ENCODE measurements at regions not wholly inside any gene's neighbourhood (a gene's known extent, or its start where the extent isn't known, plus 50 kb on each side); places are given as distances from the start of the nearest gene placed in this dataset.
A peak's percentile ranks its signal among the peaks of the same experiment; 100 is the strongest.
"Not testable (repeated sequence)": the region's sequence is repeated elsewhere in the genome, so short reads cannot be mapped to it uniquely, and the experiment has no call there.

GRCh38 chr5:38622723-38623129 lies 66.3 kb upstream of the LIFR start:
- Histone ChIP-seq H3K4me1 (ENCODE audit: control insufficient read depth, insufficient read depth, low read length) (no peaks in the 10 kb centered on the region), H3K27me3 (ENCODE audit: control insufficient read depth, insufficient read depth, low read length) (no peaks in the 10 kb centered on the region), H3K9ac (ENCODE audit: low read depth, low read length) (no peak overlapping the region), H3K36me3 (ENCODE audit: control insufficient read depth, insufficient read depth, low read length) (no peaks in the 10 kb centered on the region), H3K9me3 (ENCODE audit: control insufficient read depth, insufficient read depth, low read length) (no peaks in the 10 kb centered on the region), H3K4me3 (ENCODE audit: low read depth, low read length) (no peak overlapping the region), H3K27ac (ENCODE audit: low read depth, low read length) (no peak overlapping the region)

GRCh38 chr5:38624541-38624940 lies 68.1 kb upstream of the LIFR start:
- H3K27me3 ChIP-seq (ENCODE audit: control insufficient read depth, insufficient read depth, low read length); H3K27ac ChIP-seq (ENCODE audit: low read depth, low read length); H3K9ac ChIP-seq (ENCODE audit: low read depth, low read length); H3K4me3 ChIP-seq (ENCODE audit: low read depth, low read length); H3K36me3 ChIP-seq (ENCODE audit: control insufficient read depth, insufficient read depth, low read length); H3K4me1 ChIP-seq (ENCODE audit: control insufficient read depth, insufficient read depth, low read length); H3K9me3 ChIP-seq (ENCODE audit: control insufficient read depth, insufficient read depth, low read length): not testable (repeated sequence)

DNA sequence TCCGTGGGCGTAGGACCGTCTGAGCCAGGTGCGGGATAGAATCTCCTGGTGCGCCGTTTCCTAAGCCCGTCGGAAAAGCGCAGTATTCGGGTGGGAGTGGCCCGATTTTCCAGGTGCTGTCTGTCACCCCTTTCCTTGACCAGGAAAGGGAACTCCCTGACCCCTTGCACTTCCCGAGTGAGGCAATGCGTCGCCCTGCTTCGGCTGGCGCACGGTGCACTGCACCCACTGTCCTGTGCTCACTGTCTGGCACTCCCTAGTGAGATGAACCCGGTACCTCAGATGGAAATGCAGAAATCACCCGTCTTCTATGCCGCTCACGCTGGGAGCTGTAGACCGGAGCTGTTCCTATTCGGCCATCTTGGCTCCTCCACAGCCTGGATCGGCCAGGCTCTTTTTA lies 74.9 kb upstream of the LIFR start:
- H3K4me3 ChIP-seq (ENCODE audit: low read depth, low read length); H3K9ac ChIP-seq (ENCODE audit: low read depth, low read length); H3K4me1 ChIP-seq (ENCODE audit: control insufficient read depth, insufficient read depth, low read length); H3K36me3 ChIP-seq (ENCODE audit: control insufficient read depth, insufficient read depth, low read length); H3K27me3 ChIP-seq (ENCODE audit: control insufficient read depth, insufficient read depth, low read length); H3K27ac ChIP-seq (ENCODE audit: low read depth, low read length): not testable (repeated sequence)
- peaks cover 12% of the 10 kb centered on the region for H3K9me3 ChIP-seq (ENCODE audit: control insufficient read depth, insufficient read depth, low read length)

- H3K4me3 ChIP-seq (ENCODE audit: low read depth, low read length): no peak overlapping the region
- H3K36me3 ChIP-seq (ENCODE audit: control insufficient read depth, insufficient read depth, low read length): no peaks in the 10 kb centered on the region
- peaks cover 12% of the 10 kb centered on the region for H3K9me3 ChIP-seq (ENCODE audit: control insufficient read depth, insufficient read depth, low read length)
- no peaks in the 10 kb centered on the region for H3K27me3 ChIP-seq (ENCODE audit: control insufficient read depth, insufficient read depth, low read length)
- no peak overlapping the region for H3K27ac ChIP-seq (ENCODE audit: low read depth, low read length)
- H3K9ac ChIP-seq (ENCODE audit: low read depth, low read length): no peak overlapping the region
- H3K4me1 ChIP-seq (ENCODE audit: control insufficient read depth, insufficient read depth, low read length): no peaks in the 10 kb centered on the region
These were observed 78.3 kb upstream of the LIFR start for GRCh38 chr5:38634568-38635369.

GRCh38 chr5:38636626-38637025 lies 80.2 kb upstream of the LIFR start:
- H3K4me1 ChIP-seq (ENCODE audit: control insufficient read depth, insufficient read depth, low read length): no peaks in the 10 kb centered on the region
- H3K27ac ChIP-seq (ENCODE audit: low read depth, low read length): no peak overlapping the region
- H3K27me3 ChIP-seq (ENCODE audit: control insufficient read depth, insufficient read depth, low read length): no peaks in the 10 kb centered on the region
- H3K36me3 ChIP-seq (ENCODE audit: control insufficient read depth, insufficient read depth, low read length): no peaks in the 10 kb centered on the region
- H3K4me3 ChIP-seq (ENCODE audit: low read depth, low read length): no peak overlapping the region
- H3K9ac ChIP-seq (ENCODE audit: low read depth, low read length): no peak overlapping the region
- peaks cover 11% of the 10 kb centered on the region for H3K9me3 ChIP-seq (ENCODE audit: control insufficient read depth, insufficient read depth, low read length)

DNA sequence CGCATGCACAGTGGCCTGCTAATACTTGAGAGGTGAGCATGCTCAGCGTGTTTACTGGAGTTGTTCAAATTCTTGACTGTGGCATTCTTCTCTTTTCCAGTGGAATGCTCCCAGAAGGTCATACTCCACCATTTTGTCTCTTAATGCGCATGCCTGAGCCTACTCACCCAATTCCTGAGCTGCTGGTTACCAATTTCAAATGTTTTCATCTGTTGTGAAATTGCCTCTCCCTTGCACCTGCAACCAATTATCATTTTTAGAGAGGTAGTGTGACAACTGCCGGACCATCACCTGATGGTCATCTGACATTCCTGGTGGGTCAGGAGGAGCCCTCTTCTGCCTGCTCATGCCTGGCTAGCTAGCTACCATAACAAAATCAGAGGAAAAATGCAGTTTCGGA lies 82.2 kb upstream of the LIFR start:
- Histone ChIP-seq H3K36me3 (ENCODE audit: control insufficient read depth, insufficient read depth, low read length) (no peaks in the 10 kb centered on the region), H3K4me3 (ENCODE audit: low read depth, low read length) (no peak overlapping the region), H3K27ac (ENCODE audit: low read depth, low read length) (no peak overlapping the region), H3K27me3 (ENCODE audit: control insufficient read depth, insufficient read depth, low read length) (no peaks in the 10 kb centered on the region), H3K4me1 (ENCODE audit: control insufficient read depth, insufficient read depth, low read length) (no peaks in the 10 kb centered on the region), H3K9me3 (ENCODE audit: control insufficient read depth, insufficient read depth, low read length) (no peaks in the 10 kb centered on the region), H3K9ac (ENCODE audit: low read depth, low read length) (no peak overlapping the region)

DNA sequence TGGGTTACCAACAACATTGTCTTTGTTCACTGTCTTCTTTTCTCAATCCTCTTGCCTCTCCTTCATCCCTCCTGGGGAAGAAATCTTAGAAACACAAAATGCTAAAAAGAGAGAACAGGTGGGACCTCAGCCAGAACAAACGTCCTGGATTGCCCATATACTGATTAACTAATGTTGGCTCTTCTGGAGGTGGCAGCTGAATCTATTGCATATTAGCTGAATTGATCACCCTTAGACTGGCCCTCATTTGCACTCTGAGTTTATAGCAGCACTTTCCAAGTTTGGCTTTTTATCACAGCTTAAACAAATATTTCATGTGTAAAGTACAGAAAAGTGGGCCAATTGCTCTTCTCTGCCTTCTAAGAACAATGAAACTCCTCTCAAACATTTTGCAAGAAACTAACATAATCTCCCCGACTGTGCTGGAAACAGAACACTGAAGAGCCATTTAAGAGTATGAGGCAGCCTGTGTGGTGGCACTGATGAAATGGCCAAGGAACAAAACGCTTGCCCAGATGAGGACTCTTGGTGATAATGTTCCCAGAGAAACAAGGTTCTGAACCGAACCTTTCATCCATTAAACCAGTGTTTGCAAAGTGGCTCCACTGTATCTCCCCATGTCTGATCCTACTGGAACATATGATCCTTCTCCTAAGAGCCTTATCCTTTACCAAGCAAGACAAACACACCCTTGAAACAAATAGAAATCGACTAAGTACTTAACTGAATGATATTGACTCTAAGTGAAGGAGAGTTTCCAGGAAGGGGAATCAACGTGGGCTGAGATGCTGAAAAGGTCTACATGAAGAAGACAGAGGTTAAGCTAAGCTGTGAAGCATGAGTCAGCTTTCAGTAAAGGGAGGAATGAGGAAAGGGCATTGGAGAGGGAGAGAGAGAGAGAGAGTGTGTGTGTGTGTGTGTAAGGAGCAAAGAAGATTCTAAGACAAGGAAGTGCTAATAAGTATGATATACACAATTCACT lies 83.2 kb upstream of the LIFR start:
- no peak overlapping the region for H3K4me3 ChIP-seq (ENCODE audit: low read depth, low read length)
- peak overlapping the region; percentile 53 for H3K27ac ChIP-seq (ENCODE audit: low read depth, low read length)
- H3K9me3 ChIP-seq (ENCODE audit: control insufficient read depth, insufficient read depth, low read length): no peaks in the 10 kb centered on the region
- H3K9ac ChIP-seq (ENCODE audit: low read depth, low read length): no peak overlapping the region
- H3K36me3 ChIP-seq (ENCODE audit: control insufficient read depth, insufficient read depth, low read length): no peaks in the 10 kb centered on the region
- H3K27me3 ChIP-seq (ENCODE audit: control insufficient read depth, insufficient read depth, low read length): no peaks in the 10 kb centered on the region
- no peaks in the 10 kb centered on the region for H3K4me1 ChIP-seq (ENCODE audit: control insufficient read depth, insufficient read depth, low read length)

GRCh38 chr5:38641003-38641402 lies 84.6 kb upstream of the LIFR start:
- Histone ChIP-seq H3K27ac (ENCODE audit: low read depth, low read length) (no peak overlapping the region), H3K9me3 (ENCODE audit: control insufficient read depth, insufficient read depth, low read length) (no peaks in the 10 kb centered on the region), H3K27me3 (ENCODE audit: control insufficient read depth, insufficient read depth, low read length) (no peaks in the 10 kb centered on the region)

GRCh38 chr5:38642189-38642911 lies 85.9 kb upstream of the LIFR start:
- H3K9me3 ChIP-seq (ENCODE audit: control insufficient read depth, insufficient read depth, low read length): no peaks in the 10 kb centered on the region
- H3K9ac ChIP-seq (ENCODE audit: low read depth, low read length): no peak overlapping the region
- no peaks in the 10 kb centered on the region for H3K27me3 ChIP-seq (ENCODE audit: control insufficient read depth, insufficient read depth, low read length)
- H3K4me3 ChIP-seq (ENCODE audit: low read depth, low read length): no peak overlapping the region
- no peaks in the 10 kb centered on the region for H3K4me1 ChIP-seq (ENCODE audit: control insufficient read depth, insufficient read depth, low read length)
- no peak overlapping the region for H3K27ac ChIP-seq (ENCODE audit: low read depth, low read length)
- H3K36me3 ChIP-seq (ENCODE audit: control insufficient read depth, insufficient read depth, low read length): no peaks in the 10 kb centered on the region

More at GRCh38 chr5:38641003-38641402, 84.6 kb upstream of the LIFR start:
- H3K36me3 ChIP-seq (ENCODE audit: control insufficient read depth, insufficient read depth, low read length): no peaks in the 10 kb centered on the region
- H3K4me3 ChIP-seq (ENCODE audit: low read depth, low read length): no peak overlapping the region
- H3K4me1 ChIP-seq (ENCODE audit: control insufficient read depth, insufficient read depth, low read length): no peaks in the 10 kb centered on the region
- no peak overlapping the region for H3K9ac ChIP-seq (ENCODE audit: low read depth, low read length)

DNA sequence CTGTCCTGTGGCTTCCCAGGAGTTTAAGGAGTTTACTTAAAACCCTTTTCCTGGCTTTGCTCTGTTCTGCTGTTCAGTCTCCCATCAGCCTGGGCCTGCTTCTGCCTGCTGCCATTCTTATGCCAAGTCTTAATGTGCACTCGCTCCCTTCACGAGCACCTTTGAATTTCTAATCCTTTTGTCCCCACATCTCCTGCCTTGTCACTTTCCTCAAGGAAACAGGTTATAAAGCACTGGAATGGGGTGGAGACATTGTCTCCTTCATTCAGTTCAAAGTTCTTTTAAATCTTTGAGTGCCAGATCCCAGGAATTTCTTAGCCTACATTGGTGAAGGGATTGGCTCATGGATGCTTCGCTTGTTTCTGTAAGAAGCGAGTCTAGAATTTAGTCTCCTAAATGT lies 87.2 kb upstream of the LIFR start:
- Histone ChIP-seq H3K27ac (ENCODE audit: low read depth, low read length) (no peak overlapping the region), H3K27me3 (ENCODE audit: control insufficient read depth, insufficient read depth, low read length) (no peaks in the 10 kb centered on the region), H3K4me1 (ENCODE audit: control insufficient read depth, insufficient read depth, low read length) (no peaks in the 10 kb centered on the region), H3K9me3 (ENCODE audit: control insufficient read depth, insufficient read depth, low read length) (no peaks in the 10 kb centered on the region), H3K4me3 (ENCODE audit: low read depth, low read length) (no peak overlapping the region), H3K9ac (ENCODE audit: low read depth, low read length) (no peak overlapping the region), H3K36me3 (ENCODE audit: control insufficient read depth, insufficient read depth, low read length) (no peaks in the 10 kb centered on the region)
